GM12875 (cell line): ENCODE measurements at regions not wholly inside any gene's neighbourhood (a gene's known extent, or its start where the extent isn't known, plus 50 kb on each side); places are given as distances from the start of the nearest gene placed in this dataset.

ENCODE experiments used
- H3K4me3 ChIP-seq: one replicate; pipeline ENCODE4 v1.5.1; 2011; ENCODE audit warnings: low read depth, low read length, control low read depth
- TF ChIP-seq, protein P1 (sequence below): IDR thresholded peaks from 2 replicates; pipeline ENCODE4 v1.5.1; 2011; ENCODE audit warnings: low read depth, mild to moderate bottlenecking, control low read depth, inconsistent platforms, low read length, moderate library complexity, borderline replicate concordance; ENCODE audit not compliant: insufficient read depth

DNA sequence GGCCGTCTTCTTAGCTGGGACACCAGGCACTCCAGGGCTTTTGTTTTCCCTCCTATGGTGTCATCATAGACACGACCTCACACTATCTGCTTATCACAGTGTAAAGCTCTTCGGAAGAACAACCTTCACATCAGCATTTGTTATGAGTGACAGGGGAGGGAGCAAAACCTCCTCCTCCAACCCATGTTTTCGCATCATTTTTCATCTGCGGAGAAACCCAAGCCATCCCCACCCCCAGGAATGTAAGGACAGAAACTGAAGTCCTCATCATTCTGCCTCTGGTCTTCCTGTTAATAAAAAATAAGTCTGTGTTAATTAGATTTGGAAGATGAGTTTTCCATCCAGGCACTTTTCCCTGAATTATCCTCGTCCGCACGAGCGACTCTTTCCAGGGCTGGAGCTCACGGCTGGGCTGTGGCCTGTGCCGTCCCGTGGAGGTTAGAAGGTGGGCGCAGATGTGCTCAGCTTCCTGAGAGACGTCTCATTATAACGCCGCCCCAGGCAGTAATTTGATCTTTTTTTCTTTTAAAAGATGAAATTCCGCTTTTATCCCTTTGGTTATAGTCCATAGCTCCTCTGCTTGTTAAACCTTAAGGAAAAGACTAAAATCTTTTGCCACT, 101.6 kb upstream of the TMEM18 start:
- TF ChIP-seq, protein P1, sequence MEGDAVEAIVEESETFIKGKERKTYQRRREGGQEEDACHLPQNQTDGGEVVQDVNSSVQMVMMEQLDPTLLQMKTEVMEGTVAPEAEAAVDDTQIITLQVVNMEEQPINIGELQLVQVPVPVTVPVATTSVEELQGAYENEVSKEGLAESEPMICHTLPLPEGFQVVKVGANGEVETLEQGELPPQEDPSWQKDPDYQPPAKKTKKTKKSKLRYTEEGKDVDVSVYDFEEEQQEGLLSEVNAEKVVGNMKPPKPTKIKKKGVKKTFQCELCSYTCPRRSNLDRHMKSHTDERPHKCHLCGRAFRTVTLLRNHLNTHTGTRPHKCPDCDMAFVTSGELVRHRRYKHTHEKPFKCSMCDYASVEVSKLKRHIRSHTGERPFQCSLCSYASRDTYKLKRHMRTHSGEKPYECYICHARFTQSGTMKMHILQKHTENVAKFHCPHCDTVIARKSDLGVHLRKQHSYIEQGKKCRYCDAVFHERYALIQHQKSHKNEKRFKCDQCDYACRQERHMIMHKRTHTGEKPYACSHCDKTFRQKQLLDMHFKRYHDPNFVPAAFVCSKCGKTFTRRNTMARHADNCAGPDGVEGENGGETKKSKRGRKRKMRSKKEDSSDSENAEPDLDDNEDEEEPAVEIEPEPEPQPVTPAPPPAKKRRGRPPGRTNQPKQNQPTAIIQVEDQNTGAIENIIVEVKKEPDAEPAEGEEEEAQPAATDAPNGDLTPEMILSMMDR: no peak
- H3K4me3 ChIP-seq: no peak overlapping the region

GRCh38 chr2:777546-777945, 100.3 kb upstream of the TMEM18 start:
- H3K4me3 ChIP-seq: no peak overlapping the region
- TF ChIP-seq, protein P1: no peak

GRCh38 chr2:777051-777450, 99.8 kb upstream of the TMEM18 start:
- TF ChIP-seq, protein P1: no peak

GRCh38 chr2:776487-776886, 99.3 kb upstream of the TMEM18 start:
- TF ChIP-seq, protein P1: no peak
- no peak overlapping the region for H3K4me3 ChIP-seq

More at GRCh38 chr2:777051-777450, 99.8 kb upstream of the TMEM18 start:
- H3K4me3 ChIP-seq: no peak overlapping the region

DNA sequence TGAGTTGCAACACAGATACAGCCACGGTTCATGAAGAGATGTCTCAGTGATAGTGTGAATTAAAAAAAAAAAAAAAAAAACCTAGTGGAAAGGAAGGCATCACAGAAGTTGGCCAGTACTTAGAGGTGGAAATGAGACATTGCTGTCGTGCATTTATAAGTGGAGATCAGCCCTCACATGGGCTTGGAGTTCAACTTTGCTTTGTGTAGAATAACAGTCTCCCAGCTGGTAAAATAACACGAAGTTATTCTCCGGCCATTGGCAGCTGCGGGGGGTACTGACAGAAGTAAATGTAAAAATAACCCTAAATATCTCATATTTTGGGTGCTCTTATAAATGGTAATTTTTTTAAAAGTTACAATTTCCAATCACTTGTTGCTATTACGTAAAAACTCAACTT, 98.8 kb upstream of the TMEM18 start:
- TF ChIP-seq, protein P1: no peak
- no peak overlapping the region for H3K4me3 ChIP-seq

- H3K4me3 ChIP-seq: no peak overlapping the region
- TF ChIP-seq, protein P1: no peak
Observed at GRCh38 chr2:774436-774835, 97.2 kb upstream of the TMEM18 start.

DNA sequence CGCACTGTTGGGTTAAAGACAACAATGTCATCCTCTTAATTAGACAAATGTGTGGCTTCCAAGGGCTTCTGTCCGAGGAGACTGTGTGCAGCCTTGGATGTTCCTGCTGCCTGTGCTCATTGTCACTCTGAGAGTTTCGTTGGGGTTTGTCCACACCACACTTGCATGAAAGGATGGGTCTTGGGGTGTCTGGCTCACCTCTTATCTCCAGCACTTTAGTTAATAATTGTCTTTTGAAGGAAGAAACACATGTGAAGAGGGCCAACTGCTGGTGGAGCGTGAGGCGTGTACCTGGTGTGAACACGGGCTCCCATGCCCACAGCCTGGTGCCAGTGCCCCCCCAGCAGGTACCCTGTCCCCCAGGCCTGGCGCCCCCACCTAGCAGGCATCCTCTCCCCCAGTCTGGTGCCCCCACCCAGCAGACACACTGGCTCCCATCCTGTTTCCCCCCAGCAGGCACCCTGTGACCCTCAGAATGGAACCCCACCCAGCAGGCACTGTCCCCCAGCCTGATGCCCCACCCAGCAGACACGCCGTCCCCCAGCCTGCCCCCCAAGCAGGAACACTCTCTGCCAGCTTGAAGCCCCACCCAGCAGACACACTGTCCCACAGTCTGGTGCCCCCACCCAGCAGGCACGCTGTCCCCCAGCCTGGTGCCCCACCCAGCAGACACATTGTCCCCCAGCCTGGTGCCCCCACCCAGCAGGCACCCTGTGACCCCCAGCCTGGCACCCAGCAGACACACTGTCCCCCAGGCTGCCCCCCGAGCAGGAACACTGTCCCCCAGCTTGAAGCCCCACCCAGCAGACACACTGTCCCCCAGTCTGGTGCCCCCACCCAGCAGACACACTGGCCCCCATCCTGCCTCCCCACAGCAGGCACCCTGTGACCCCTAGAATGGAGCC, 96.3 kb upstream of the TMEM18 start:
- TF ChIP-seq, protein P1: no peak

More for the DNA sequence above, 96.3 kb upstream of the TMEM18 start:
- no peak overlapping the region for H3K4me3 ChIP-seq
